ENCODE measurements at regions not wholly inside any gene's neighbourhood (a gene's known extent, or its start where the extent isn't known, plus 50 kb on each side); places are given as distances from the start of the nearest gene placed in this dataset.

GRCh38 chr10:70962686-70963085, 74.3 kb upstream of the PCBD1 start:
- ATAC-seq (ENCODE audit: insufficient number of reproducible peaks, low FRiP score, low read depth) (no peak), DNase-seq (ENCODE audit: low spot score) (no peak)
- Histone ChIP-seq H3K4me3 (no peak overlapping the region), H3K27me3 (replicated peaks; ENCODE audit: insufficient read depth) (no peaks in the 10 kb centered on the region), H3K27ac (no peak overlapping the region), H3K4me1 (ENCODE audit: control insufficient read depth in 1 of 2, low read depth in 2 of 2) (no peaks in the 10 kb centered on the region), H3K36me3 (no peaks in the 10 kb centered on the region), H3K9me3 (no peaks in the 10 kb centered on the region)
- TF ChIP-seq, protein P1, sequence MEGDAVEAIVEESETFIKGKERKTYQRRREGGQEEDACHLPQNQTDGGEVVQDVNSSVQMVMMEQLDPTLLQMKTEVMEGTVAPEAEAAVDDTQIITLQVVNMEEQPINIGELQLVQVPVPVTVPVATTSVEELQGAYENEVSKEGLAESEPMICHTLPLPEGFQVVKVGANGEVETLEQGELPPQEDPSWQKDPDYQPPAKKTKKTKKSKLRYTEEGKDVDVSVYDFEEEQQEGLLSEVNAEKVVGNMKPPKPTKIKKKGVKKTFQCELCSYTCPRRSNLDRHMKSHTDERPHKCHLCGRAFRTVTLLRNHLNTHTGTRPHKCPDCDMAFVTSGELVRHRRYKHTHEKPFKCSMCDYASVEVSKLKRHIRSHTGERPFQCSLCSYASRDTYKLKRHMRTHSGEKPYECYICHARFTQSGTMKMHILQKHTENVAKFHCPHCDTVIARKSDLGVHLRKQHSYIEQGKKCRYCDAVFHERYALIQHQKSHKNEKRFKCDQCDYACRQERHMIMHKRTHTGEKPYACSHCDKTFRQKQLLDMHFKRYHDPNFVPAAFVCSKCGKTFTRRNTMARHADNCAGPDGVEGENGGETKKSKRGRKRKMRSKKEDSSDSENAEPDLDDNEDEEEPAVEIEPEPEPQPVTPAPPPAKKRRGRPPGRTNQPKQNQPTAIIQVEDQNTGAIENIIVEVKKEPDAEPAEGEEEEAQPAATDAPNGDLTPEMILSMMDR (IDR thresholded peaks at IDR 0.05), result no peak

- no peaks in the 10 kb centered on the region for H3K4me1 ChIP-seq (ENCODE audit: control insufficient read depth in 1 of 2, low read depth in 2 of 2)
- no peak overlapping the region for H3K4me3 ChIP-seq
- TF ChIP-seq, protein P1 (IDR thresholded peaks at IDR 0.05), result no peak
- no peak overlapping the region for H3K27ac ChIP-seq
- DNase-seq (ENCODE audit: low spot score), result no peak
- ATAC-seq (ENCODE audit: insufficient number of reproducible peaks, low FRiP score, low read depth), result no peak
- no peaks in the 10 kb centered on the region for H3K36me3 ChIP-seq
- no peaks in the 10 kb centered on the region for H3K27me3 ChIP-seq (replicated peaks; ENCODE audit: insufficient read depth)
- H3K9me3 ChIP-seq, result no peaks in the 10 kb centered on the region
These were observed 74.9 kb upstream of the PCBD1 start for GRCh38 chr10:70963271-70963670.

DNA sequence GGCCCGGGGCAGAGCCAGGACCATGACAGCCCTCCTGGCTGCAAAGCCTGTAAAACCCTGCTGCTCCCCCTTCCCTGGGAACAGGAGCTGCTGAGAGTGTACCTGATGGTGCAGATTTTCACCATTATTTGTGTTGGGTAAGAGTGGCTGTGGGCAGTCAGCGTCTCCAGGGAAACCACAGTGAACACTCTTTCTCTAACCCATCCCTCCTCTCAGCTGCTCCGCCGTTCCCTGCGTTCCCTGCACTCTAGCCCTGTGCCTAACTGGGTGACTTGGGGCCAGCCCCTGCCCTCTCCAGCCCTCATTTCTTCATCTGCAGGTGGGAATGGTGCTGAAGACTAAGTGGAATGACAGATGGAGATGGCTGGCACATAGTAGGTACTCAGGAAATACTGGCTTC, 75.9 kb upstream of the PCBD1 start:
- Histone ChIP-seq H3K36me3 (no peaks in the 10 kb centered on the region), H3K27me3 (replicated peaks; ENCODE audit: insufficient read depth) (no peaks in the 10 kb centered on the region), H3K4me1 (ENCODE audit: control insufficient read depth in 1 of 2, low read depth in 2 of 2) (no peaks in the 10 kb centered on the region), H3K9me3 (no peaks in the 10 kb centered on the region), H3K4me3 (no peak overlapping the region), H3K27ac (no peak overlapping the region)
- DNase-seq (ENCODE audit: low spot score) (no peak), ATAC-seq (ENCODE audit: insufficient number of reproducible peaks, low FRiP score, low read depth) (no peak)
- TF ChIP-seq, protein P1 (IDR thresholded peaks at IDR 0.05), result no peak

- Histone ChIP-seq H3K27me3 (replicated peaks; ENCODE audit: insufficient read depth) (no peaks in the 10 kb centered on the region), H3K27ac (no peak overlapping the region), H3K4me3 (no peak overlapping the region), H3K9me3 (no peaks in the 10 kb centered on the region), H3K4me1 (ENCODE audit: control insufficient read depth in 1 of 2, low read depth in 2 of 2) (no peaks in the 10 kb centered on the region), H3K36me3 (no peaks in the 10 kb centered on the region)
- DNase-seq (ENCODE audit: low spot score) (no peak), ATAC-seq (ENCODE audit: insufficient number of reproducible peaks, low FRiP score, low read depth) (no peak)
- TF ChIP-seq, protein P1 (IDR thresholded peaks at IDR 0.05), result no peak
These were observed 76.5 kb upstream of the PCBD1 start for GRCh38 chr10:70964881-70965280.

DNA sequence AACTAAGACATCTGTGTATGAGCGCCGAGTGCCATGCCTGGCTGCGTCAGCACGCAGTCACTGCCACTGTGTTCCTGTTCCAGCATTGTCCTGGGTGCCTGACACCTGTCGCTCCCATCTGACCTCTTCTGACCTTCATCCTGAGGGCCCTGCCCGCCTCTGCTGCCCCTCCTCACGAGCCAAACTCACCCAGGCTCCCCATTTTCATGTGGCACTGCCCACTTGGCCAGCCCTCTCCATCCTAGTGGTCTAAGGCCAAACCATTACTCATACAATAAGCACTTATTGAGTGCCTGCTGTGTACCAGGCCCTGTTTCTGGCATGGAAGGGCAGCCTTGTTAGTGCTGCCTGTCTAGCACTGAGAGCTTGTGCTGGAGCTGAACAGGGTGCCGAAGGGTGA, 77.2 kb upstream of the PCBD1 start:
- Histone ChIP-seq H3K4me3 (no peak overlapping the region), H3K27me3 (replicated peaks; ENCODE audit: insufficient read depth) (no peaks in the 10 kb centered on the region), H3K4me1 (ENCODE audit: control insufficient read depth in 1 of 2, low read depth in 2 of 2) (no peaks in the 10 kb centered on the region), H3K9me3 (no peaks in the 10 kb centered on the region), H3K27ac (no peak overlapping the region), H3K36me3 (no peaks in the 10 kb centered on the region)
- ATAC-seq (ENCODE audit: insufficient number of reproducible peaks, low FRiP score, low read depth) (no peak), DNase-seq (ENCODE audit: low spot score) (no peak)
- TF ChIP-seq, protein P1 (IDR thresholded peaks at IDR 0.05), result no peak

All from thoracic aorta (tissue), 2 donors.